CD14-positive monocyte (primary cell): ENCODE measurements at regions not wholly inside any gene's neighbourhood (a gene's known extent, or its start where the extent isn't known, plus 50 kb on each side); places are given as distances from the start of the nearest gene placed in this dataset.

Source experiments
- DNase-seq, 3 donors: peaks; one replicate each; pipeline ENCODE4 v3.0.0-alpha.2; 2011 to 2022
- H2AFZ ChIP-seq: 2 replicates; pipeline ENCODE4 v1.6.0; 2012; ENCODE audit warnings: mild to moderate bottlenecking, low read depth, low read length, inconsistent platforms; ENCODE audit not compliant: insufficient read depth, poor library complexity, severe bottlenecking
- H3K27ac ChIP-seq, 2 donors: 1 replicate in 1 of 2; 2 replicates in 1 of 2; pipeline ENCODE4 v1.5.1; 2012 to 2013; ENCODE audit warnings: low read length in 2 of 2, control low read depth in 1 of 2, inconsistent platforms in 1 of 2, low read depth in 1 of 2, mild to moderate bottlenecking in 1 of 2
- H3K27me3 ChIP-seq, 2 donors: one replicate each; pipeline versions ENCODE4 v1.6.0 to v1.6.1; 2011 to 2013; ENCODE audit warnings: low read length in 2 of 2; ENCODE audit not compliant: control insufficient read depth in 2 of 2, insufficient read depth in 2 of 2
- H3K36me3 ChIP-seq, 2 donors: replicated peaks in 1 of 2; 1 replicate in 1 of 2; 2 replicates in 1 of 2; pipeline versions ENCODE4 v1.5.1 to v1.6.1; 2012 to 2013; ENCODE audit warnings: low read length in 2 of 2, control low read depth in 1 of 2, inconsistent platforms in 1 of 2, mild to moderate bottlenecking in 1 of 2; ENCODE audit not compliant: insufficient read depth in 2 of 2, control insufficient read depth in 1 of 2
- H3K4me1 ChIP-seq, 2 donors: 1 replicate in 1 of 2; 2 replicates in 1 of 2; pipeline versions ENCODE4 v1.5.1 to v1.6.1; 2012 to 2013; ENCODE audit warnings: low read length in 2 of 2, control low read depth in 1 of 2, inconsistent platforms in 1 of 2, mild to moderate bottlenecking in 1 of 2, moderate library complexity in 1 of 2; ENCODE audit not compliant: insufficient read depth in 2 of 2, control insufficient read depth in 1 of 2
- H3K4me2 ChIP-seq: replicated peaks from 2 replicates; pipeline ENCODE3; 2012; ENCODE audit warnings: low read length, moderate library complexity, mild to moderate bottlenecking; ENCODE audit not compliant: poor library complexity, severe bottlenecking; ENCODE audit errors: extremely low read depth
- H3K4me3 ChIP-seq, 3 experiments: fragments of 200-600 bp in 1 of 3; sonication (generic) in 1 of 3; replicated peaks in 1 of 3; 1 replicate in 2 of 3; 2 replicates in 1 of 3; pipeline ENCODE4 v1.5.1; 2011 to 2013; ENCODE audit warnings: low read length in 3 of 3, mild to moderate bottlenecking in 3 of 3, control low read depth in 2 of 3, low read depth in 2 of 3, inconsistent platforms in 1 of 3, moderate library complexity in 1 of 3
- H3K79me2 ChIP-seq: 2 replicates; pipeline ENCODE4 v1.6.0; 2012; ENCODE audit warnings: mild to moderate bottlenecking, control low read depth, inconsistent platforms, low read length, moderate library complexity; ENCODE audit not compliant: insufficient read depth
- H3K9ac ChIP-seq: 2 replicates; pipeline ENCODE4 v1.6.0; 2017; ENCODE audit warnings: low read length, mild to moderate bottlenecking; ENCODE audit not compliant: insufficient read depth, poor library complexity, severe bottlenecking
- H3K9me3 ChIP-seq, 2 donors: replicated peaks in 1 of 2; 1 replicate in 1 of 2; 2 replicates in 1 of 2; pipeline versions ENCODE4 v1.5.1 to v1.6.1; 2012 to 2013; ENCODE audit warnings: low read length in 2 of 2, control low read depth in 1 of 2; ENCODE audit not compliant: control insufficient read depth in 1 of 2, insufficient read depth in 1 of 2
- H4K20me1 ChIP-seq: 2 replicates; pipeline ENCODE4 v1.6.0; 2012; ENCODE audit warnings: mild to moderate bottlenecking, low read length, control low read depth, moderate library complexity; ENCODE audit not compliant: insufficient read depth
- H3K27ac Mint-ChIP-seq, 7 donors: one replicate each; pipeline ENCODE4 v1.8.0; 2020; ENCODE audit warnings: mild to moderate bottlenecking in 7 of 7, mixed read lengths in 7 of 7, moderate library complexity in 6 of 7, inconsistent platforms in 2 of 7
- H3K27me3 Mint-ChIP-seq, 3 donors: one replicate each; pipeline ENCODE4 v1.8.0; 2021 to 2022; ENCODE audit warnings: low read depth in 3 of 3, mild to moderate bottlenecking in 3 of 3, mixed read lengths in 3 of 3, moderate library complexity in 3 of 3, inconsistent platforms in 1 of 3
- H3K36me3 Mint-ChIP-seq, 2 donors: one replicate each; pipeline ENCODE4 v1.8.0; 2020; ENCODE audit warnings: mixed read lengths in 2 of 2, inconsistent platforms in 1 of 2, mild to moderate bottlenecking in 1 of 2
- H3K4me1 Mint-ChIP-seq: one replicate; pipeline ENCODE4 v1.8.0; 2020; ENCODE audit warnings: mild to moderate bottlenecking, mixed read lengths
- H3K4me3 Mint-ChIP-seq, 2 donors: one replicate each; pipeline ENCODE4 v1.8.0; 2020; ENCODE audit warnings: mild to moderate bottlenecking in 2 of 2, mixed read lengths in 2 of 2, moderate library complexity in 1 of 2
- H3K9me3 Mint-ChIP-seq, 7 donors: one replicate each; pipeline ENCODE4 v1.8.0; 2020 to 2022; ENCODE audit warnings: mixed read lengths in 7 of 7, mild to moderate bottlenecking in 6 of 7, moderate library complexity in 6 of 7, inconsistent platforms in 2 of 7
- CTCF ChIP-seq: fragments of 200-600 bp; IDR thresholded peaks from one replicate; pipeline ENCODE4 v1.8.0; 2022; ENCODE audit warnings: antibody characterized with exemption, mild to moderate bottlenecking
- WGBS: methylation state at CpG from one replicate; pipeline ENCODE4 v1.1.5; 2013; ENCODE audit warnings: missing lambda C conversion rate; ENCODE audit not compliant: insufficient coverage; 5-methylcytosine and 5-hydroxymethylcytosine counted together
- intact Hi-C, 2 donors: fragments of 100-400 bp; cut with micrococcal nuclease; formaldehyde crosslinking; loops; one replicate each; pipeline versions ENCODE4 v1.15.0 to v1.15.1; 2023

- Histone ChIP-seq H3K36me3 (no peaks in the 10 kb centered on the region), H3K4me3 (no peak overlapping the region), H3K27ac (no peak overlapping the region), H3K9ac (no peak overlapping the region), H3K4me2 (no peak overlapping the region), H3K4me1 (no peaks in the 10 kb centered on the region), H2AFZ (no peak overlapping the region), H3K9me3 (peaks cover 0 to 9% of the 10 kb centered on the region in 2 donors), H3K27me3 (no peaks in the 10 kb centered on the region), H3K79me2 (no peaks in the 10 kb centered on the region), H4K20me1 (no peaks in the 10 kb centered on the region)
- Mint-ChIP-seq H3K4me3 (no peak overlapping the region), H3K9me3 (peaks cover 3 to 14% (median 5%) of the 10 kb centered on the region in 7 donors), H3K27ac (no peak overlapping the region), H3K36me3 (no peaks in the 10 kb centered on the region), H3K4me1 (no peaks in the 10 kb centered on the region), H3K27me3 (peaks cover 0 to 2% (median 0%) of the 10 kb centered on the region in 3 donors)
- WGBS, result no CpG with 5 or more reads among the region's 1 CpG
- intact Hi-C loops, result no loop called here
- no peak for TF ChIP-seq CTCF
- DNase-seq, result no peak
These were observed 153.7 kb downstream of the ATOH1 start for GRCh38 chr4:93982255-93982654.

GRCh38 chr4:93983140-93983539 lies 154.6 kb downstream of the ATOH1 start:
- WGBS, result no CpG with 5 or more reads among the region's 3 CpGs
- no peak overlapping the region for H3K27ac ChIP-seq
- intact Hi-C loops, result no loop called here
- no peaks in the 10 kb centered on the region for H3K36me3 ChIP-seq
- DNase-seq, result no peak
- H4K20me1 ChIP-seq, result no peaks in the 10 kb centered on the region
- TF ChIP-seq CTCF, result no peak
- no peaks in the 10 kb centered on the region for H3K27me3 ChIP-seq
- H3K4me3 ChIP-seq, result no peak overlapping the region
- Mint-ChIP-seq H3K9me3 (peaks cover 0 to 11% (median 4%) of the 10 kb centered on the region in 7 donors), H3K4me3 (no peak overlapping the region), H3K27me3 (peaks cover 0 to 2% (median 0%) of the 10 kb centered on the region in 3 donors), H3K36me3 (no peaks in the 10 kb centered on the region), H3K27ac (no peak overlapping the region), H3K4me1 (no peaks in the 10 kb centered on the region)
- H3K79me2 ChIP-seq, result no peaks in the 10 kb centered on the region
- H3K4me1 ChIP-seq, result no peaks in the 10 kb centered on the region
- H3K9me3 ChIP-seq, result peaks cover 0 to 1% of the 10 kb centered on the region in 2 donors
- no peak overlapping the region for H3K4me2 ChIP-seq
- no peak overlapping the region for H2AFZ ChIP-seq
- no peak overlapping the region for H3K9ac ChIP-seq
